Esophagus squamous epithelium (tissue), 5 donors: ENCODE measurements at regions not wholly inside any gene's neighbourhood (a gene's known extent, or its start where the extent isn't known, plus 50 kb on each side); places are given as distances from the start of the nearest gene placed in this dataset.
"Not testable (repeated sequence)": the region's sequence is repeated elsewhere in the genome, so short reads cannot be mapped to it uniquely, and the experiment has no call there.

Experiments used
- DNase-seq: peaks from one replicate; lab custom pipeline; 2025; lab: John Stamatoyannopoulos, UW
- H3K27ac ChIP-seq, 4 donors: fragments of 200-600 bp; sonication (generic); one replicate each; pipeline ENCODE4 v1.5.1; 2016 to 2019; ENCODE audit warnings: mild to moderate bottlenecking in 1 of 4
- H3K27me3 ChIP-seq, 4 donors: fragments of 200-600 bp; sonication (generic); 1 replicate in 3 of 4; 2 replicates in 1 of 4; pipeline versions ENCODE4 v1.5.1 to v1.6.0; 2017 to 2021; ENCODE audit warnings: antibody characterized with exemption in 1 of 4
- H3K36me3 ChIP-seq, 3 donors: fragments of 200-600 bp; sonication (generic); one replicate each; pipeline ENCODE4 v1.5.1; 2016 to 2019
- H3K4me1 ChIP-seq, 3 donors: fragments of 200-600 bp; sonication (generic); one replicate each; pipeline ENCODE4 v1.5.1; 2017 to 2019
- H3K4me3 ChIP-seq, 4 donors: fragments of 200-600 bp; sonication (generic); 1 replicate in 3 of 4; 2 replicates in 1 of 4; pipeline ENCODE4 v1.5.1; 2016 to 2019; ENCODE audit warnings: mild to moderate bottlenecking in 2 of 4, moderate library complexity in 1 of 4
- H3K9me3 ChIP-seq, 3 donors: fragments of 200-600 bp; sonication (generic); one replicate each; pipeline ENCODE4 v1.5.1; 2016 to 2019
- POLR2A ChIP-seq, 4 donors: fragments of 450-650 bp; IDR thresholded peaks; one replicate each; pipeline ENCODE4 v1.6.1; 2017; ENCODE audit warnings: antibody characterized with exemption in 4 of 4, mild to moderate bottlenecking in 4 of 4, moderate library complexity in 3 of 4
- WGBS, 2 donors: methylation state at CpG; one replicate each; pipeline ENCODE4 v1.1.5; 2018; 5-methylcytosine and 5-hydroxymethylcytosine counted together
- intact Hi-C: fragments of 100-400 bp; cut with DNase I; formaldehyde crosslinking; loops from one replicate; pipeline ENCODE4 v1.15.0; 2022
- TF ChIP-seq, protein P1 (sequence below), 6 experiments: fragments of 450-650 bp in 4 of 6; fragments of 200-600 bp in 2 of 6; sonication (generic) in 2 of 6; IDR thresholded peaks; one replicate each; pipeline ENCODE4 v1.5.1; 2016 to 2019; ENCODE audit warnings: antibody characterized with exemption in 6 of 6, mild to moderate bottlenecking in 4 of 6, moderate library complexity in 4 of 6
- donor health status: DM: yes; HTN: yes; CAD: no.

DNA sequence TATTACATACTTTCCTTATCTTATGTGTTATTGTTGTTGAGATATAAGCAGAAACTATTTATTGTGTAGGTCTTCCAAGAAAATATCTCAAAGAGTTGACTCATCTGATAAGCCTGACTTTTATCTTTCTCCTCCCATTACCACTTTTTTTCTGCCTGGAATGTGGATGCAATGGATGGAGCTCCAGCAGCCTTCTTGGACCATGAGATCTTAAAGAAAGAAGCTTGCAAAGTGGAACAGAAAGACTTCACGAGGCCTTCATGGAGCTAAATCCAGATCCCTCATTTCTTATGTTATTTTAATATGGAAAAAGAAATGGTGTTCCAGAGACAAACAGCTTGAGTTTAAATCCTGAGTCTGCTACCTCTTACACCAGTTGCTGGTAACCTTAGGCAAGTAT, 237.6 kb upstream of the FOXF1 start:
- H3K4me1 ChIP-seq = no peaks in the 10 kb centered on the region
- no peak overlapping the region for H3K27ac ChIP-seq
- TF ChIP-seq, protein P1, sequence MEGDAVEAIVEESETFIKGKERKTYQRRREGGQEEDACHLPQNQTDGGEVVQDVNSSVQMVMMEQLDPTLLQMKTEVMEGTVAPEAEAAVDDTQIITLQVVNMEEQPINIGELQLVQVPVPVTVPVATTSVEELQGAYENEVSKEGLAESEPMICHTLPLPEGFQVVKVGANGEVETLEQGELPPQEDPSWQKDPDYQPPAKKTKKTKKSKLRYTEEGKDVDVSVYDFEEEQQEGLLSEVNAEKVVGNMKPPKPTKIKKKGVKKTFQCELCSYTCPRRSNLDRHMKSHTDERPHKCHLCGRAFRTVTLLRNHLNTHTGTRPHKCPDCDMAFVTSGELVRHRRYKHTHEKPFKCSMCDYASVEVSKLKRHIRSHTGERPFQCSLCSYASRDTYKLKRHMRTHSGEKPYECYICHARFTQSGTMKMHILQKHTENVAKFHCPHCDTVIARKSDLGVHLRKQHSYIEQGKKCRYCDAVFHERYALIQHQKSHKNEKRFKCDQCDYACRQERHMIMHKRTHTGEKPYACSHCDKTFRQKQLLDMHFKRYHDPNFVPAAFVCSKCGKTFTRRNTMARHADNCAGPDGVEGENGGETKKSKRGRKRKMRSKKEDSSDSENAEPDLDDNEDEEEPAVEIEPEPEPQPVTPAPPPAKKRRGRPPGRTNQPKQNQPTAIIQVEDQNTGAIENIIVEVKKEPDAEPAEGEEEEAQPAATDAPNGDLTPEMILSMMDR (IDR thresholded peaks at IDR 0.05) = no peak
- no peak for TF ChIP-seq POLR2A (IDR thresholded peaks at IDR 0.05)
- intact Hi-C loops = no loop called here
- DNase-seq = no peak
- no peaks in the 10 kb centered on the region for H3K36me3 ChIP-seq
- no peaks in the 10 kb centered on the region for H3K9me3 ChIP-seq
- H3K27me3 ChIP-seq = no peaks in the 10 kb centered on the region
- 73 to 77% methylated on average over 1 of the region's 1 CpG for WGBS, 2 donors
- no peak overlapping the region for H3K4me3 ChIP-seq

GRCh38 chr16:86277221-86277620, 233.1 kb upstream of the FOXF1 start:
- 35 to 70% methylated on average over 3 of the region's 3 CpGs for WGBS, 2 donors
- Histone ChIP-seq H3K4me1 (no peaks in the 10 kb centered on the region), H3K4me3 (no peak overlapping the region), H3K9me3 (no peaks in the 10 kb centered on the region), H3K27me3 (no peaks in the 10 kb centered on the region), H3K36me3 (no peaks in the 10 kb centered on the region), H3K27ac (no peak overlapping the region)
- intact Hi-C loops = no loop called here
- DNase-seq = no peak
- TF ChIP-seq POLR2A (IDR thresholded peaks at IDR 0.05) = no peak
- TF ChIP-seq, protein P1 (IDR thresholded peaks at IDR 0.05) = no peak

GRCh38 chr16:86277859-86278258, 232.5 kb upstream of the FOXF1 start:
- H3K4me1 ChIP-seq, DNase-seq, H3K36me3 ChIP-seq, H3K27ac ChIP-seq, H3K4me3 ChIP-seq, intact Hi-C loops, H3K27me3 ChIP-seq, H3K9me3 ChIP-seq: not testable (repeated sequence)
- 80% methylated on average over 1 of the region's 4 CpGs for WGBS, 2 donors

- TF ChIP-seq, protein P1 (IDR thresholded peaks at IDR 0.05) = no peak
- TF ChIP-seq POLR2A (IDR thresholded peaks at IDR 0.05) = no peak
- no peak for DNase-seq
- WGBS, 2 donors = 44 to 61% methylated on average over 5 to 11 of the region's 12 CpGs
- Histone ChIP-seq H3K9me3 (no peaks in the 10 kb centered on the region), H3K27me3 (peaks cover 0 to 31% (median 2%) of the 10 kb centered on the region in 4 donors), H3K4me1 (peaks cover 0 to 3% (median 0%) of the 10 kb centered on the region in 3 donors), H3K36me3 (no peaks in the 10 kb centered on the region), H3K27ac (peak overlapping the region in 1 of 4 donors; percentile 21), H3K4me3 (no peak overlapping the region)
- intact Hi-C loops = no loop called here
Observed at GRCh38 chr16:86281421-86281820, 228.9 kb upstream of the FOXF1 start.

- H3K36me3 ChIP-seq = no peaks in the 10 kb centered on the region
- TF ChIP-seq, protein P1 (IDR thresholded peaks at IDR 0.05) = no peak
- no peak for TF ChIP-seq POLR2A (IDR thresholded peaks at IDR 0.05)
- H3K27me3 ChIP-seq = peaks cover 4 to 56% (median 13%) of the 10 kb centered on the region in 4 donors
- DNase-seq = no peak
- 72 to 73% methylated on average over 2 to 5 of the region's 5 CpGs for WGBS, 2 donors
- no peaks in the 10 kb centered on the region for H3K9me3 ChIP-seq
- intact Hi-C loops = no loop called here
- peaks cover 0 to 11% (median 0%) of the 10 kb centered on the region in 3 donors for H3K4me1 ChIP-seq
- no peak overlapping the region for H3K4me3 ChIP-seq
- H3K27ac ChIP-seq = no peak overlapping the region
Observed at GRCh38 chr16:86283944-86284343, 226.4 kb upstream of the FOXF1 start.

GRCh38 chr16:86285421-86285820, 224.9 kb upstream of the FOXF1 start:
- Histone ChIP-seq H3K9me3 (no peaks in the 10 kb centered on the region), H3K27ac (no peak overlapping the region), H3K36me3 (no peaks in the 10 kb centered on the region), H3K4me1 (peaks cover 0 to 11% (median 0%) of the 10 kb centered on the region in 3 donors), H3K27me3 (peaks cover 4 to 70% (median 16%) of the 10 kb centered on the region in 4 donors), H3K4me3 (no peak overlapping the region)
- WGBS, 2 donors = 47 to 73% methylated on average over 2 to 3 of the region's 6 CpGs
- DNase-seq = no peak
- intact Hi-C loops = no loop called here
- TF ChIP-seq POLR2A (IDR thresholded peaks at IDR 0.05) = no peak
- TF ChIP-seq, protein P1 (IDR thresholded peaks at IDR 0.05) = no peak
